GM18511 (cell line): ENCODE measurements at regions not wholly inside any gene's neighbourhood (a gene's known extent, or its start where the extent isn't known, plus 50 kb on each side); places are given as distances from the start of the nearest gene placed in this dataset.

Experiments
- ATAC-seq: cut with Tn5 transposase; IDR thresholded peaks from one replicate; pipeline ENCODE4 v1.9.1; 2021; ENCODE audit warnings: mild to moderate bottlenecking, moderate library complexity; ENCODE audit not compliant: unreplicated experiment

DNA sequence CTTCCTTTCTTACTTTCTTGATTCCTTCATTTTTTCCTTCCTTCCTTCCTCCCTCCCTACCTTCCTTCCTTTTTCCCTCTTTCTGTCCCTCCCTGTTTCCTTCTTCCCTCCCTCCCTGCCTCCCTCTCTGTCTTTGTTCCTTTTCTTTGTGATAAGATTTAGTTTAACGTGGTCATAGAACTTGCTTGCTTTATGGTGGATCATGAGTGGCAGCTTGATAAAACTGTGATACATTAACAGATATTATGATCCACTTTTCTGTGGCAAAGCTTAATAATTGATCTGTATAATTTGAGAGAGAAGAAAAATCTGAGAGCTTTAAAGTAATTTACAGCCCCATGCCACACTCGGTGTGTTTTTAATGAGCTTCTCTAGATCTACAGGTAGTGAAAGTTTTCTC, 280.5 kb downstream of the RNF144B start:
- ATAC-seq, result no peak

DNA sequence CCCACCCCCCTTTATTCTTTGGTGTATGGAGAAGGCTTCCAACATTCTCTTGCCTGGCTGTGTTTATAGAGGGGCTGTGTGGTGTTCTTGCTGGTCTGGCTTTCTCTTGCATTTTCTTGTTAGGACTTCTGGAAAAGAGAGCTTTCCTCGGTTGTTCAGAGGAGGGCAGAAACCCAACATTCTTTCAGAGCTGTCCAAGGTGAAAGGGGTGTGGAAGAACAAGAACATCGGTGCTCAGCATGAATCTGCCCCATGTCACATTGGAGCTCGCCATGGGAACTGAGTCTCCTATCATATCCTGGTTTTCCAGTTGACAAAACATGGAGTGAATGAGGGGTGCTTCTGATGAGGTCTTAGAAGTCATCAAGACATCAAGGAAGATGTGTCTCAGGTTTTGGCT, 281.8 kb downstream of the RNF144B start:
- ATAC-seq, result no peak

DNA sequence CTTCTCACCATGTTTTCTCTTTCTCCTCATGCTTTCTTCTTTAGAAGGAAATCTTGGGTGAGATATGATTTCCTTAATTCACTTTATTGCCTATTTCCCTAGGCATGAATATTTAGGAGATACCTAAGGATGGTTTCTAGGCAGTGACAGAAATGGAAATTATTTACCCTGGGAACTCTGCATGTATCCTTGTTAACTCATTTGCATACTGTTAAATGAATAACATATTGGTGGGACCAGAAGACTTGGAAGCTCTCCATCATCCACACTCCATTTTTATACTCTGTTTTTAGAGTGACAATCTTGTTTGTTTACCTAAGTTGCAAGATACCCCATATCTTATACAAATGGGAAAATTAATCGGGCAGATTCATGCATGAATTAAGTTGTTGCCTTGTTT, 285.7 kb downstream of the RNF144B start:
- no peak for ATAC-seq

DNA sequence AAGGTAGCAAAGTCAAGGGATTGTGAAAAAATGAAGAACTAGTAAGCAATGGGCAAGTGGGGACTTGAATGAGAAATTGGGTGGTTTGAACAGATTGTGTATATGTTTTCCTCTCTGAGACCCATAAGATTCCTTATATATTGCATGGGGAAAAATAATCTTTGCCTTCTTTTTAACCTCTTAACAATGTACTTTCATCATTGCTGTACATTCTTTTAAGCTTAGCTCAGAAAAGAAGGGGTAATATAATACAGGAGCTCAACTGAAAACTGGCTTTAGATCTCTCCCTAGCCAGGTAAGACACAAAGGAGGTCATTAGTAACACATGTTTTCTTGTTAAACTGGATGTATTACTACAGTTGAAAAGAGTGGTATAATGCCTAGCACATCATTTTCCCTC, 287.2 kb downstream of the RNF144B start:
- ATAC-seq, result no peak

DNA sequence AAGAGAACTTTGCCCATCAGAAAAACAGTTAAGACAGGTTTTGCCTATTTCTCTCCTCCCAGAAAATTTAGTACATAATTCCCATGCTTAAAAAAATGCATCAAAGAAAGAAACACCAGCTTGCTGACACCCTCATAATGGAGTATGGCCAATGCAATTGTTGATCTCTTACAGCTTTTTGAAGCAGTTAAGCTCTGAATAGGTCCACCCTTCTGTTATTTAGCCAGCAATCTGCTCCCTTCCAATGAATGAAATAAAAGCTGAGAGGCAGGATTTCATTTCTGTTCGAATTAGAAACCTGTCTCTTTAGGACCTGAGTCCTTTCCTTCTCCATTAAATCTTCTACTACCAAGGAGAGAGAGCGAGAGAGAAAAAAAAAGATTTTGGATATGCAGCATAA, 288.7 kb downstream of the RNF144B start:
- ATAC-seq, result no peak

DNA sequence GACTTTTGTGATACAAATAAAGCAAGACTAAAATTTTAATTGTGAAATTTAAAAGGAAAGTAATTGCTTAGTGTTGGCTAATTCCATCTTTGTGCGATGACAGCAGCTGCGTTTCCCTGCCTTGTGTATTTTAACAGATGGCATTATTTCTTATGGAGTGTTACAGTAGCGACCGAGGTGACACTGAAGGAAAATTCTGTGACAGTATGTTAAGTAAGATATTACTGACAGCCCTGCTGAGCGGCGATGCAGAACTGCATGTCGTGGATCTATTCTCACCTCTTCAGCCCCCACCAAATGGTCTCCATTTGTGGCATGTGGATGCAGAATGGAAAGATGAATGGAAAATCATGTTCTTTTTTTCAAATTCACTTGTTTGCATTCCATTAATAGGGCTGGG, 289.4 kb downstream of the RNF144B start:
- ATAC-seq, result no peak

DNA sequence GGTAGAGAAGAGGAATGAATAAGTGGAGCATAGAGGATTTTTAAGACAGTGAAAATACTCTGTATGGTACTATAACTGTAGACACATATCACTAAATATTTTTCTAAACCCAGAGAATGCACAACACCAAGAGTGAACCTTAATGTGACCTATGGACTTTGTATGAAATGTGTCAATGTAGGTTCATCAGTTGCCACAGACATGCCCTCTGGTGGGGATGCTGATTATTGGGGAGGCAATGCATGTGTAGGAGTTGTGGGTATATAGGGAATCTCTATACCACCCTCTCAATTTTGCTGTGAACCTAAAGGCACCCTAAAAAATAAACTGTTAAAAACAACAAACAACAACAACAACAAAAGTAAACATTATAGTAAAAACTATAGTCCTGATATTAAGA, 293.7 kb downstream of the RNF144B start:
- ATAC-seq, result no peak

DNA sequence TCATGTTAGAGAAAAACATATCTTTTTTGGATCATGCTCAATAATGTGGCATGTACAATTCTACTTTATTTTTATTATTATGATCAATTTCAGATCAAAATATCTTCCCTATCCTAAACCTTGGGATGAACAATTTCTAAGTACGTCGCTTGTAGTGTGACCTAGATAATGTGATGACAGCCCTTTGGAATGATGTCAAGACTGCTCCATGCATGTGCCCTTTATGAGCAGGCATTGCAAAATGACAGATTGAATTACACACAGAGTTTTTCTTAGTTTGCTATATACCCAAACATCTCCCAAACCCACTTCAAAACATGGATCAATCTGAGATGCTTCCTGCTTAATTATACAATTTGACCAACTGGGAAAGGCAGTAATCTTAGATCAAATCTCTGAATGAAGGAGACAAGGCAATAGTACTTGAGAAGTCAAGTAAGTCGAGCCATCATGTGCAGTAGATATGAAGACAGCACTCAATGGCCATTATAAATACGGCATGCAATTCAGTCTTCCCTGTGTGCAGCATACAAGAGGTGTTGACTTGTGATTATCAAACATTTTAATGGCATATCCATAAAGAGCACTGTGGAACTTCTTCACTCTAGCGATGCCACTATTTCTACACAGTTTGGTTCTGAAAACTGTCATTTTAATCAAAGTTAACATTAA, 294.8 kb downstream of the RNF144B start:
- no peak for ATAC-seq

DNA sequence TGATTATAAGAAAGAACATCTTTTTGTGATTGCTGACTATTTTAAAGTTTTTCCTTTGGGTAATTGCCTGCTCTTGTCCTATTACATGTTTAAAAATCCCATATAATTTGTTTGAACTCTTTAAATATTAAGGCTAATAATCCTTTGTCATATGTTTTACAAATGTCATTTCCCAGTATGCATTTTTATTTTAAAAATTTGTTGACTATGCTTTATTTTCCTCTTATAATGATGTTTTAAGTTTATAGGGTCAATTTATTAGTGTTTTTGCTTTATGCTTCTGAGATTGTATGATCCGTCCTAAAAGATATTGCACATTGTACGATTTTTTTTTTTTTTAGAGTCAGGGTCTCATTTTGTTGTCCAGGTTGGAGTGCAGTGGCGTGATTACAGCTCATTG, 297.2 kb downstream of the RNF144B start:
- ATAC-seq, result no peak

DNA sequence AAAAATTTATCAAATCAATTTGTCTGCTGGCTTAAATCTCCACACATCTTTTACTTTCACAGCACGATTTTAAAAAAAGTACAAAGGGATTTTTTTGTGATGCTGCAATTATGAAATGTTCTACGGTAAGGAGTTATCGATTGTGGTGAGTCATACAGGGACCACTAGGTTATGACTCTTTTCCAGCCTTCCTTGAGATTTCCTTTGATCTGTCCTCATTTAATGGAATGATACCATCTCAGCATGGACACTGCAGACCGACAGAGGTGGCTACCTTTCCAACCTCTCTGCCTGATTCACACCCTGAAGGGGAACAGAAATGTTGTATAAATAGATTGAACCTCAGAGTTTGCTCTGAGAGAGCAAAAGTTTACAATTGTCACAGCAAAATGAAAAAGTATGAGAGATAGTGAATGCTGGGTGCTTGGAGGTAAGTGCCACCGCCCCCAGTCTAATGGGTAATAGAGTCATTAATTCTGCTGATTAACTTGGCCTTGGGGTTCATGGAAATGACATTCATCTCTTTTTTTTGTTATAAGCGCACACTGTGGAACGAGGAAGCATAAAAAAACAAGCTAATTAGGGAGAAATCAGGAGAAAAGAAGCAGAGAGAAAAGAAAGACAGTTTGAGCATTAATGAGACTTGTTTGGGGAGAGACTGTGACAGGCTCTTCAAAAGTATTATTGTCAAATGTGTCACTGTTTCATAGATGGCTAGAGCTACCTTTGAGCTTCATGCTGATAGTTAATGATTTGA, 306.0 kb downstream of the RNF144B start:
- ATAC-seq, result no peak

DNA sequence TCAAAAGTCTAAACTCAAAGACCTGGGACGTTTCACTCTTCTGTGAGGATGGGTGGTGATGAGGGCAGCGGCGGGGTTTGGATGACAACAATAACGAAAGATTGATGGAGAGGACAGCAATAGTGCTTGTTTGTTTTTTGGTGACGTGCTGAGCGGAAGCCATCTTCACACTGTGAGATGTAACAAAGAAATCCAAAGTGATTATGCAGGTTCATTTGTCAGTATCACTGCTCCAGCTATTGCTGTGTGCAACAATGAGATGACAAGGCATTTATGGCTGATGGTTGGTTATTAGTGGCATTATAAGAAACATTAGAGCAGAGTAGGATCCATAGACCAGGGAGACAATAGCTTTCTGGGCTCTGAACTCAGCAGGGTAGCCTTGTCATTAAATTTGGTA, 306.7 kb downstream of the RNF144B start:
- ATAC-seq, result no peak

DNA sequence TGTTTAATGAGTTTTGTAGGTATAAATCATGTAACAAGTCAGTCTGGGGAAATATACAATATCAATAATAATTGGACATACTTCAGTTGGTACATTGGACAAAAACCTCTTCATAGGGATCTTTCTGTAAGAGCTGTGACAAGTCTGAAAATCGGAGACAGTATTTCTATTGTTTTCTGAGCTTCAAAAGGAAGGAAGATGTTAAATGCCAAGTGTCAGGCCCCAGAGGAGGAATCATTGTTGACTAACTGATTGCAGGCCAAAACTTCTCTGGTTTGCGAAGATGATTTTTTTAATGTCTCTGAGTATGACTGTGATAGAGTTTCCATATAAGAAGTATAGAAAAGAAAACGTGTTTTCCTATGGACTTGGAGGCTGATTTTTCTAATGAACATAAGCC, 316.4 kb downstream of the RNF144B start:
- ATAC-seq, result no peak

DNA sequence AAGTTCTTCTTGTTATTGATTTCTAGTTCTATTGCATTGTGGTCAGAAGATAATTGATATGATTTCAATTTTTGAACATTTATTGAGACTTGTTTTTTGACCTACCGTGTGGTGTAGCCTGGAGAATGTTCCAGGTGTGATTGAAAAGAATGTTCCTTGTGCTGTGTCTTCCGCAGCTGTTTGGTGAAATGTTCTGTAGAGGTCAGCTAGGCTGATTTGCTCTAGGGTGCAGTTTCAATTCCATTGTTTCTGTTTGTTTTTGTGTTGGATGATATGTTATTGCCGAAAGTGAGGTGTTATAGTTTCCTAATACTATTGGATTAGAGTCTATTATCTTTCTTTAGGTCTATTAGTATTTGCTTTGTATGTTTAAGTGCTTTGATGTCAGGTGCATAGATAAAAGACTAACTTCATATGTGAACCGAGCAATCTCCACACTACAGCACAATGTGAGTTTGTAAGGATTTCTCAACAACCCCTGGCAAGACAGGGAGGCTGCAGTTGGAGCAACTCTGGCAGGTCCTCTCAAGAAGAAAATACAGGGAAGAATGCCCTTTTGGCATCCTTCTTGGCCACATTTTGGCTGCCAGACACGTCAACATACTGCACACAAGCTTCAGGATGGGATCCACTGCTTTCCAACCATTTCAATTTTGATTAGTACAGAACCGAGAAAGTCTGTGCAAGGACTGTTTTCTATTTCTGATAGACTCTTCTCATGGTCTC, 320.7 kb downstream of the RNF144B start:
- ATAC-seq, result no peak

DNA sequence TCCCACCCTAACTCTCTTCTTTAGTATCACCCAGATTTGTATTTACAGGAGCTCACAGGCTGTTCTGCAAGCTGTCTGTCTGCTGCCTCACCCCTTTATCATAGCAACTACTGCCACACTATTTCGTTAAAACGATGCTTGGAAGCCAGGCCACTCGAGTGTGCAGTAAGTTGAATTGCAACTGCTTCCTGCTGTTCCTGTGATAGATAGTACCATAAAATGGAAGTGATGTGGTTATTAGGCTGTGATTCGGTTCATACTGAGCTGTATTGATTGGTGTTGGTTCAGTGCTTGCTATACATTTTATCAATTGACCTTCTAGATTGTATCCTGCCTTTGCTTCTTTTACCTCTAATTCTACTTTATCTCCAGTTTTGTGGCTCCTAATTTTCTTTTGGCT, 325.4 kb downstream of the RNF144B start:
- no peak for ATAC-seq

DNA sequence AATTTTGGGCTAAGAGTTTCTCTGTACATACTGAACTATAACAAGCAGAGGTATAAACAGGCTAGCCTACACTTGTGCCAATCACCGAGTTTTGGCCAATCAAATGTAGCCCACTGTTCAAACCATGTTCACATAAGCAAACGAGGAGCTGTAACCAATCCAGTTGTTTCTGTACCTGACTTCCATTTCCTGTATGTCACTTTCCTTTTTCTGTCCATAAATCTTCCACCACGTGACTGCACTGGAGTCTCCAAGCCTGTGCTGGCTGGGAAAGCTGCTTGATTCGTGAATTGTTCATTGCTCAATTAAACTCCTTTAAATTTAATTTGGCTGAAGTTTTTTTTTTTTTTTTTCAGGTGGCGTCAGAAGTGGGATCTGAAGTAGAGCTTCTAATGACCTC, 332.9 kb downstream of the RNF144B start:
- no peak for ATAC-seq

DNA sequence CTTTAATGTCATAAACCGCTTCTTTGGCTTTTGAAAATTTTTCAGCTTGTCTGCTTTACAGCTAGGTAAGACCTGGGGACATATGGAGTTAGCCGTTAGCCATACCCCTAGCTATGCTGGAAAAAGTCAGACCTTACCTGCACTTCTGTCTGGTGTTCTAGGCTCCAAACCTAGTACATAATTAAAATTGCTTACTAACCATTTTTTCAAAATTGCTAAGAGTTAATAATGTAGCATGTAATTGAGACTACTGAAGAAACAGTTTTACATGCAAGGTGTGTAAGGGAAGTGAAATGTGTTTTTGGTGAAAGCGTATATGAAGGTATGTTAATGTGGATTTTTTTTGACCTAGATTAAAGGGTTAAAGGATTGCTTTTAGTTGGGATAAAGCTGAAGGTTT, 336.9 kb downstream of the RNF144B start:
- no peak for ATAC-seq

DNA sequence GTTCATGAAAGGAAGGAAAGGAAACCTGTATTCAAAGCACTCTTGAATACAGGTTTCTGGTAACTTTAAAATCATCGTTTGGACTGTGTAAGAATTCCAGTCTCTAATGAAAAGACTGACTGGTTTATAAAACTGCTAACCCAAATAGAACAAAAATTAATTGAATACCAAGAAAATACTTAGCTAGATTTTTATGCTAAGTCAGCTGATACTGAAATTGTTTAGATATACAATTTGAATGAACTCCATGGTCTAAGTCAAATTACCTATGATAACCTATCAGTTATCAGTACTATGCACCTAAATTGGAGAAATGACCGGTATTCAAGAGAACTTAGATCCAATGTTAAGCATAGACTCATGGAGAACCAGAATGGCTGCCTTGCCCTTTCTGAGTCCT, 338.3 kb downstream of the RNF144B start:
- no peak for ATAC-seq

DNA sequence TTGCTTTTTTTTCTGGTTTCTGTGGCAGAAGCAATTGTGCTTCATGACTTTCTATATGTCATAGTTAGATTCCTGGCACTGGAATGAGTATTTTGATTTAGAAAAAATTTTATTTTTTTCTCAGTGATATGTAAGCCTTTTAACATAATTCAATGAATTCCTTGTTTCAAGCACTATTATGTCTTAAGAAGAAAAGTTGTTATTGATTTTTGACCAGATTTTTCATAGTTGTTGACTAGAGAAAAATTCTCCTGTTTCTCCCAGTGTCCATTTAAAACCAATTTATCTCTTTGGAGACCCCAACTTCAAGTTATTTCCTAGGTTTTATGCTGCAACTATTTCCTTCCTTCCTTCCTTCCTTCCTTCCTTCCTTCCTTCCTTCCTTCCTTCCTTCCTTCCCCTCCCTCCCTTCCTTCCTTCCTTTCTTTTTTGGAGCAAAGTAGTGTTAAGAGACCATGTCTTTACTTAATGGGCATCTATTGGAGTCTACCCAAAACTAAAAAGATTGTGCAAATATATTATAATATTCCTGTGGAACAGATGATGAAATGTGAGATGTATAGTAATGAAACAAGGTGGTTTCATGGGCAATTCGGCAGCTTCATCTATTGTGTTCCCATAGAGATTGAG, 346.9 kb downstream of the RNF144B start:
- ATAC-seq, result no peak

DNA sequence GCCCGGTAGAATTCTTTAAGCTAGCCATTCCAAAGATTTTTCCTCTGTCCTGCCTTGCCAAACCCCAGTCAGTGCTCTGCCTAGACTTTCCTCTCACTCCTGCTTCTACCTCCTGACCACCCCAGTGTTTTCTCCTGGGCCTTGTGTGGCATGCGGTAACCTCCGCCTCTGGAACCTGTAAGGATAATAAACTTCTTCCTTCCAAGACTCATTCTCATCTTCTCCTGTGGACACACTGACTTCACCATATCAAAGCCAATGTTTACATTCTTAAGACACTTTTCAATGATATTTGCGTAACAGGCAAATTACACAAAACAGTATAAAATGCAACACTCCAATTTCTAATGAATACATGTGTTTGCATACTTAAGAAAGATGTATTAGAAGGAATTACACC, 354.6 kb downstream of the RNF144B start:
- ATAC-seq, result no peak

DNA sequence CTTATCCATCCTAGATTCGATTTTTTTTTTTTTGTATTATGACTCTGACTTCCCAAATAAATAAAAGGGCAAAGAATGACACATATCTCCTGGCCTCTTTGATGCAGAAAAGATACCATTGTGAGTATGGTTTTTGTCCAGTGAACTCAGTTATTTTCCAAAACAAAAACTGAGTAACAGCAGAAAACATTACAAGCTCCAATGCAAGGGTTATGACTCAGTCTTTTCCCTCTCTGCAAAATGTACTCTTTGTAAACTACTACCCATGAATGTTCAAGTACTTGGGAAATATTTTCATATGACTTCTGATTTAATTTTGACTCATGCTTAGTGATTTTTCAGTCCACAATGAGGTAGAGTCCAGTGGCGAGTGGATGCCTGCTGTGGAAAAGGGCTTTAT, 355.3 kb downstream of the RNF144B start:
- no peak for ATAC-seq

DNA sequence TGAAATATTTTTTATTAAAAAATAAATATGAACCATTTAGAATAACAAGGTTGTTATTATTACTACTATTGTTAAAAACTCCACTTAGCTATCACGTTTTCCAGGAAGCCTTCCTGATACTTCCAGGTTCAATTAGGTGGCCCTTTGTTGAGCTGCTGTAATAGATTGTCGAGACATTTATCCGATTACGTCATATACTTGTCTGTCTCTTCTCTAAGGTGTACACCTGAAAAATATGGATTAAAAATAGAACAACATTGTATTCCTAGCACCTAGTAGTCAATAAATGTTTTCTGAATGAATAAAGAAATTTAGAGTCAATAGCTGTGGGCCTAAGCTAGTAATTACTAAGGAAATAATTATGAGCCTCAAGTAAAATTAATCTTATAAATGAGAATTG, 359.6 kb downstream of the RNF144B start:
- no peak for ATAC-seq

DNA sequence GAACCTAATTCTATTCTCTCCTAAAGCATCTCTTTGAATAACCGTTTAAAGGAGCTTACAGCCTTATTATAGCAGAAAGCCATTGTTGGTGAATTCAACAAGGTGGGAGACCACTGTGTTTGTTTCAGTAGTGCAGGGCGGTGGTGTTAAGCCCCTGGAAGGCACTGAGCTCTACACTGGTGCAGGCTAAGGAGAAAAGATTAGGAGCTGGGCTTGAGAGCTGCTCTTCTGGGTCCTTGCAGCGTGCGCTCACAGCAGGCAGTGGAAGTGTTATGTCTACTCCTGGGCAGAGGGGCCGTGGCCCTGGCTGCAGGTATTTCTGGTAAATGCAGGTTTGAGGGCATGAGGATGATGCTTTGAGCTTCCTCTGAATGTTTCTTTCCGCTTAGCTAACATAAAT, 361.2 kb downstream of the RNF144B start:
- ATAC-seq, result no peak
